HG03558 (cell line): ENCODE measurements at regions not wholly inside any gene's neighbourhood (a gene's known extent, or its start where the extent isn't known, plus 50 kb on each side); places are given as distances from the start of the nearest gene placed in this dataset.

Experiments
- ATAC-seq: cut with Tn5 transposase; IDR thresholded peaks from one replicate; pipeline ENCODE4 v1.9.1; 2021; ENCODE audit warnings: moderate number of reproducible peaks; ENCODE audit not compliant: unreplicated experiment; ENCODE audit errors: extremely low read depth

- no peak for ATAC-seq
These were observed 133.4 kb upstream of the ACP3 start for GRCh38 chr3:132183811-132184210.

- no peak for ATAC-seq
These were observed 129.5 kb upstream of the ACP3 start for GRCh38 chr3:132187746-132188145.

DNA sequence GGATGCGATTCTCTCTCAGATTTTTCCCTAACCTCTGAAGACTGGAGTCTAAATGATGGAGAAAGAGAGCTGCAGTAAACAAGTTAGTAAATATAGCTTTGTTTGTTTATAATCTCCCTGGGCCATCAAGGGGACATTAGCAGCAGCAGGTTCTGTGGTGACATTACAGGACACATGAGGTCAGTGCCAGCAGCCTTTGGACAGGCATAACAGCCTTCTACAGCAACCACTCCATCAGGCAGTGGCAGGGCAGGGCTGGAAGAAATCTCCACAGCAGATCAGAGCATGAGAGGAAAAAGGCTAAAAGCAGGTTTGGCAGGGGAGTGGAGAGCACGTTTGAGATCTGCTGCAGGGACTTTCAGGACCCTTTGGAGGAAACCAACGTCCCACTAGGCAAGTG lies 127.6 kb upstream of the ACP3 start:
- ATAC-seq, result no peak

DNA sequence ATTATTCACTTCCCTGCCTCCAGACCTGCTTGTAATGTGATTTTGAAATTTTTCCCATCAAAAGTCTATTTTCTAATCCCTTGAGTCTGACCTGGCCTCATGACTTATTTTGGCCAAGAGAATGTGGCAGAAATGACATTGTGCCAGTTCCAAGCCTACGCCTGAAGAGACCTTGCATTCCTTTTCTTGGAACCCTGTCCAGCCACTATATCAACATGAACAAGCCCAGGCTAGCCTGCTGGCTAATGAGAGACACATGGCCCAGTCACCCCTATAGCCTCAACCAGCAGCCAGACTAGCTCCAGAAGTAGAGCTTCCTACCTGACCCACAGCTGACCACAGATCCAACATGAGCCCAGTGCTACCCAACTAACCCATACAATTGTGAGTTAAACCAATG lies 121.1 kb upstream of the ACP3 start:
- ATAC-seq, result no peak

GRCh38 chr3:132198516-132198915 lies 118.7 kb upstream of the ACP3 start:
- no peak for ATAC-seq

- no peak for ATAC-seq
These were observed 117.8 kb upstream of the ACP3 start for GRCh38 chr3:132199451-132199850.

GRCh38 chr3:132202586-132202985 lies 114.6 kb upstream of the ACP3 start:
- ATAC-seq, result no peak

- no peak for ATAC-seq
These were observed 113.2 kb upstream of the ACP3 start for GRCh38 chr3:132203889-132204596.

DNA sequence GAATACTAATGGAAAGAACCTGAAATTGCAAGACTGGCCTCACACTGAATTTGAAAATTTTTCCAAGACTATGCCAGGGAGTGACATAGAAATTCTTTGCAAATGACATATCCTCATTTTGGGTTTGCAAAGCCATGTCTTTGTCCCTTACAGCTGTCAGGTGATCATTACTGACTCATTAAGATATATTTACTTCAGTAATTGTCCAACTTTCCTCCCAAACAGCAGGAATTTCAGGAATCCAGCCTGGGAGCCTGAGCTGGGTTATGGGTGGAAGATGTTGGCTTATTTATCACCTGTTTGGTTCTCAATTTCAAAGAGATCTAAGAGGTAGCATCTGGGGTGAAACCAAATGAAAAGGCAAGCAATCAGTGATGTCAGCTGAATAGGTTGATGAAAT lies 111.6 kb upstream of the ACP3 start:
- no peak for ATAC-seq

DNA sequence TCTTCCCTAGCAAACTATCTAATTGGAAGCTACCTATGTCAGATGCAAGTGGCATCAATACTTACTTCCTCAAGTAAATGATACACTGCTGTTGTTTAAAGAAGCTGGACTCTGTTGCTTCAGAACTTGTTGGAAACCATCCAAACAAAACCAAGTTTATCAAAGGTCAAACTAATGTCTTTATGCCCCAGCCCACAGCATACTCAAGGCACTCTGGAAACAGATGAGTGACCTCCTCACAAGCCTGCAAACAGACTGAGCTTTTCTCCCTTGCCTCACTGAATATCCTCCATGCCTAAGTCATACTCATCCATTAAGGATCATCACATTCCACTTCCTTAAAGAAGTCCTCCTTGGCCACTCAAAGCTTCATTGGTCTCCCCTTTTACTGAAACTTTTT lies 107.4 kb upstream of the ACP3 start:
- no peak for ATAC-seq

DNA sequence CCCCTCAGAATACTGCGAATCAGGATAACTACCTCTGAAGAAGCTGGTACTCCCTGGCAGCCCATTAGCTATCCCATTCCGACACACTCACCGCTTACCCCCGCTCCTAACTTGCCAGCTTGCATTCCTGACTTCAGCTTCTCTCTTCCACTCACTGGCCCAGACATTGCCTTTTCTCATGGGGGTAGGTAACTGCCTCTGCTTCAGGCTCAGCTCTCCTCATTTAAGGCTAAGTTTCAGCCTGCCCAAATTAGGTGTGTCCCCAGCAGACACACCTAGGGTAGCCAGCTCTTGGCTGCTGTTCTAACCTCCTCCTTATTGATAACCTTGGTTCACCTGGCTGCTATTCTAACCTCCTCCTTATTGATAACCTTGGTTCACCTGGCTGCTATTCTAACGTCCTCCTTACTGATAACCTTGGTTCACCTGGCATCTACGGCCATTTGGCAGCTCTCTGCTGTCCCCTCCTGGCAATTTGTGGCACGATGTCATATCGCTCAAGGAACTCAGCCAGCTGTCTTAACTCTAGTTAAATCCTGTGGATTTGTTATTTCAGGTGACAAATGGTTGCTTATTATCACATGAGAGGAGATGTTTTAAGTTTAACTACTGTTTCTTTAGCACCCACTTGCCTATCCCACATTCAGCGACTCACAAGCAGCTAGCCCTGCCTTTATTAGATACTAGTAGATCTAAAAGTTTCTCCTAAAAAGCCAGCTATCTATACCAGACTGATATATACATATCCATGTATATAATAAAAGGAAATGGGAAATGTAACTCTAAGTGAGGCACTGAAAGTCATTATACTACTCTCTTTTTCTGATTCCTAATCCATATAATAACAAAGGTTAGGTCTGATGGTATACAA lies 106.5 kb upstream of the ACP3 start:
- no peak for ATAC-seq

DNA sequence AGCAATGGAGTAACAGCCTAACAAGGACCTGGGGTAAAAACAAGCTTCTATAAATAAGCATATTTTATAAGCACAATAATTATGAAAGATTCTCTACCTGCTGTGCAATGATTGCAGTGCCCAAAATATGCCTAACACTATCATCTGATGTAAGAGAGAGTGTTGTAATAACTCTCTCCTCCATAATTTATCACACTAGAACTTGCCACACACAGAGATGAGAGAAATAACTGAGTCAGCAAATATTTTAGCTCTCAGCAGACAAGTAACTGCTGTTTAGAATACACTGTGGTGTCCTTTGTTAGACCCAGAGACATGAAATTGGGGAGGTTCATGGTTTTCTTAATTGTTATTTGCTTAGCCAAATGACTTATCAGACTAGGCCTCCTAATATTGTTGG lies 105.3 kb upstream of the ACP3 start:
- no peak for ATAC-seq

DNA sequence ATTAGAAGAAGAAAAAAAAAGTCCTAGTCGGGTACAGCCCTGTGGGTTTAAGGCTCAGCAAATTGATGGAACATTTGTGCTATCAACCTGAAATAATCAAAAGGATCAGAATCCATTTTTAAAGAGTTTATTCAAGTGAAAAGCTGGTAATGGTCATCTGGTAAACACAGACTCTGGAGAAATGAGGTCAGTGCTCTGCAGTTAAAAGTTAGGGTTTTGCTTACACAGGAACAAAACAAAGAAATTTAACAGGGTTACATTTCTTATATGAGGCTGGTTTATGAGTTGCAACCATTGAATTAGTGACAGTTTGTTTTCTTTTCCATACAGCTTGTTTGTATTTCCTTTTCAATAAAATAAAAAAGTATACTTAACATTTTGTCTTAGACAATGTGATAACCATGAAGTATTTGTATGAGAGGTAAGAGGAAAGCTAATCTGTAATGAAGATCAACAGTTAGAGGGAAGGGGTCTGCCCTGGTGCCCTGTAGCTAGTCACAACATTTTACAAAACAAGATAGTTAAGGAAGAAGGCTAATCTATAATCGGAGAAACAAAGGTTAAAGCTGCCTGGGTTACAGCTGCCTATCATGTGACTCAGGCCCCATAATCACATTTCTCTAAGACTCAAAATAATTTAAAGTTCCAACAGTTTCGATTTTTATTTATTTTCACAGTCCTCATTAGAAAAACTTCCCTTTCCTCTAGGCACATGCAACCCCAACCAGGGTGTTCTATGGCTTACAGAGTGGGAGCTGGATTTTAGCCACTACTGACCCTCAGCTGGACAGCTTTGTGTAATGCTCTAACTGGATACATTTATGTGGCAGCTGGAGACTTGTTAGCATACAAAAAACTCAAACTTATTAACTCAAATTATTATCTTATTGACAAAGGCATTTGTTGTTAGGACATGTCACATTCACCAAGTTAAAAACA lies 98.1 kb upstream of the ACP3 start:
- no peak for ATAC-seq

DNA sequence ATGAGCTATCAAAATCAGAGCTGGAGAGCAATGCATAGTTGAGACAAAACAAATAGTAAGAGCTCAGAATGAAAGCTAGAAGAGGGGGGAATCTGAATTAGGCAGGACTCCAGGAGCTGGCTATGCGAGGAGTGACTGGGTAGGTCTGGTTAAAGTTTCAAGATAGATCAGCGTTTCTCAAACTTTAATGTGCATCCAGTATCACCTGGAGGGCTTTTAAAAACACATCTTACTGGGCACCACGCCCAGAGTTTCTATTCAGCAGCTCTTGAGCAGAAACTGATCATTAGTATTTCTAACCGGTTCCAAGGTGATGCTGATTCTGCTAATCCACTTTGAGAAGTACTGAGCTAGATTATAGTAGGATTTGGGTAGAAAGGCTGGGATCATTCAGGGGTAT lies 96.2 kb upstream of the ACP3 start:
- no peak for ATAC-seq

DNA sequence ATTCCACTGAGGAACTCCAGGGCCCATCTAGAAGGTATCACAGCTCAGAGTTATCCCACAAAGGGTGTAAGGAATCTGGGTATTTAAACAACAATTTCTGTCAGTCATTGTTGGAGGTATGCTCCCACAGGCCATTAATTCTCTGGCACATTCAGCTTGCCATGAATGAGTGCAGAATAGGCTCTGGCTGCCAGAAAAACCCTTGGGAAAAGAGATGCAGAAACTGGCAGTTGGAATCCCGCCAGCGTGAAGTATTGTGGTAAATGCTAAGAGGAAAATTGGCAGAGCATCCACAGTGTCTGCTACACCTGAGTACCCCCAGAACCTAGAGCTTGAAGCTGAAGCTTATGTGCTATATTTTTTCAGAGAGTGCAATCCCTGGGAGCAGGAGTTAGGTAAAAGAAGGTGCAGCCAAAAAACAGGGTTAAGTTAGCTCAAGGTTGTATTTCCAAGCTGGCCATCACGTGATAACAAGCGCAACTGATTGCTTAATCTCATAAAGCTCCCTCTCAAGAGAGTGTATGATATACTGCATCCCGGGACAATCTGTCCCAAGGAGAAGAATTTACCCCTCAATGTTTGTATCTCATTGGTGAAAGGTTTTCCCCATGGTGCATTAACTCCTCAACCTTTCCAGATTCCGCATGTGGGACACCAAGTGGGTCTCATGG lies 94.2 kb upstream of the ACP3 start:
- ATAC-seq, result no peak

DNA sequence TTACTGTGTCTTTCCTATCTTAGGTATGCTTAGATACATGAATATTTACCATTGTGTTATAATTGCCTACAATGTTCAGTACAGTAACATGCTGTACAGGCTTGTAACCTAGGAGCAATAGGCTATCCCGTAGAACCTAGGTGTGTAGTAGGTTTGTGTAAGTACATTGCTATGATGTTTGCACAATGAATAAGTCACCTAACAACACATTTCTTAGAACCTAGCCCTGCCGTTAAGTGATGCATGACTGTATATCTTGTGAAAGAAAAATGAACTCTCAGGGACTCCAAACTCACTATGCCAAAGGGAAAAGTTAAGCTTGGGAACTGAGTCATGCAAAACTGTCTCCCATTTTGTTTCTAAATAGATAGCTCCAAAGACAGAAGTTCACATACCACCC lies 91.5 kb upstream of the ACP3 start:
- ATAC-seq, result no peak

- no peak for ATAC-seq
These were observed 88.3 kb upstream of the ACP3 start for GRCh38 chr3:132228923-132229322.

GRCh38 chr3:132229641-132230040 lies 87.6 kb upstream of the ACP3 start:
- ATAC-seq, result no peak

- no peak for ATAC-seq
These were observed 86.8 kb upstream of the ACP3 start for GRCh38 chr3:132230156-132231000.
